Trophoblast cell (in vitro differentiated cells and primary cell): ENCODE measurements at regions not wholly inside any gene's neighbourhood (a gene's known extent, or its start where the extent isn't known, plus 50 kb on each side); places are given as distances from the start of the nearest gene placed in this dataset.

Experiments
- DNase-seq, 2 donors: peaks; one replicate each; pipeline ENCODE4 v3.0.0-alpha.2; 2016
- H2AFZ ChIP-seq: 2 replicates; pipeline ENCODE4 v1.6.1; 2013; ENCODE audit warnings: low read length, moderate library complexity, mild to moderate bottlenecking; ENCODE audit not compliant: insufficient read depth, poor library complexity
- H2AK5ac ChIP-seq: 2 replicates; pipeline ENCODE4 v1.6.1; 2013; ENCODE audit warnings: mild to moderate bottlenecking, low read length
- H2BK120ac ChIP-seq: 2 replicates; pipeline ENCODE4 v1.6.1; 2013; ENCODE audit warnings: low read length, mild to moderate bottlenecking, moderate library complexity; ENCODE audit not compliant: insufficient read depth, poor library complexity
- H2BK12ac ChIP-seq: 2 replicates; pipeline ENCODE4 v1.6.1; 2013; ENCODE audit warnings: mild to moderate bottlenecking, low read length, moderate library complexity
- H2BK5ac ChIP-seq: 2 replicates; pipeline ENCODE4 v1.6.1; 2013; ENCODE audit warnings: low read length, low read depth, moderate library complexity, mild to moderate bottlenecking; ENCODE audit not compliant: poor library complexity
- H3K14ac ChIP-seq: 2 replicates; pipeline ENCODE4 v1.6.1; 2013; ENCODE audit warnings: mild to moderate bottlenecking, low read length
- H3K18ac ChIP-seq: 2 replicates; pipeline ENCODE4 v1.6.1; 2013; ENCODE audit warnings: mild to moderate bottlenecking, low read length
- H3K23ac ChIP-seq: 2 replicates; pipeline ENCODE4 v1.6.1; 2013; ENCODE audit warnings: low read length
- H3K27ac ChIP-seq: 2 replicates; pipeline ENCODE4 v1.5.1; 2013; ENCODE audit warnings: low read depth, mild to moderate bottlenecking, inconsistent platforms, low read length, moderate library complexity
- H3K27me3 ChIP-seq: 2 replicates; pipeline ENCODE4 v1.6.1; 2013; ENCODE audit warnings: inconsistent platforms, mild to moderate bottlenecking, low read length, moderate library complexity; ENCODE audit not compliant: insufficient read depth
- H3K36me3 ChIP-seq, 2 experiments: 1 replicate in 1 of 2; 2 replicates in 1 of 2; pipeline ENCODE4 v1.6.1; 2013; ENCODE audit warnings: low read length in 2 of 2, mild to moderate bottlenecking in 2 of 2, moderate library complexity in 1 of 2; ENCODE audit not compliant: insufficient read depth in 2 of 2, control insufficient read depth in 1 of 2
- H3K4ac ChIP-seq: 2 replicates; pipeline ENCODE4 v1.6.1; 2013; ENCODE audit warnings: low read depth, mild to moderate bottlenecking, low read length, moderate library complexity
- H3K4me1 ChIP-seq, 2 experiments: 1 replicate in 1 of 2; 2 replicates in 1 of 2; pipeline ENCODE4 v1.6.1; 2013; ENCODE audit warnings: low read length in 2 of 2, mild to moderate bottlenecking in 2 of 2, moderate library complexity in 1 of 2; ENCODE audit not compliant: insufficient read depth in 2 of 2, control insufficient read depth in 1 of 2
- H3K4me2 ChIP-seq: 2 replicates; pipeline ENCODE4 v1.6.1; 2013; ENCODE audit warnings: inconsistent platforms, mild to moderate bottlenecking, low read length, moderate library complexity
- H3K4me3 ChIP-seq: 2 replicates; pipeline ENCODE4 v1.5.1; 2013; ENCODE audit warnings: mild to moderate bottlenecking, low read depth, low read length, inconsistent platforms
- H3K79me1 ChIP-seq: one replicate; pipeline ENCODE4 v1.6.1; 2013; ENCODE audit warnings: low read length
- H3K79me2 ChIP-seq: 2 replicates; pipeline ENCODE4 v1.6.1; 2013; ENCODE audit warnings: low read length, mild to moderate bottlenecking; ENCODE audit not compliant: control insufficient read depth, insufficient read depth, poor library complexity
- H3K9ac ChIP-seq: 2 replicates; pipeline ENCODE4 v1.6.1; 2013; ENCODE audit warnings: mild to moderate bottlenecking, low read length
- H3K9me3 ChIP-seq: 2 replicates; pipeline ENCODE4 v1.6.1; 2013; ENCODE audit warnings: low read depth, mild to moderate bottlenecking, control low read depth, inconsistent platforms, low read length; ENCODE audit not compliant: insufficient read depth
- H4K12ac ChIP-seq: 2 replicates; pipeline ENCODE4 v1.6.1; 2013; ENCODE audit warnings: low read depth, mild to moderate bottlenecking, low read length, moderate library complexity
- H4K8ac ChIP-seq: 2 replicates; pipeline ENCODE4 v1.6.1; 2013; ENCODE audit warnings: low read depth, mild to moderate bottlenecking, low read length, moderate library complexity
- H4K91ac ChIP-seq: one replicate; pipeline ENCODE4 v1.6.1; 2013; ENCODE audit warnings: low read depth, mild to moderate bottlenecking, low read length, moderate library complexity
- WGBS: extraction: QIAGEN DNeasy Blood & Tissue Kit; methylation state at CpG from one replicate; pipeline ENCODE4 v1.1.7; 2013; ENCODE audit warnings: missing lambda C conversion rate; ENCODE audit not compliant: insufficient read length, insufficient coverage; ENCODE audit errors: extremely low coverage; 5-methylcytosine and 5-hydroxymethylcytosine counted together

DNA sequence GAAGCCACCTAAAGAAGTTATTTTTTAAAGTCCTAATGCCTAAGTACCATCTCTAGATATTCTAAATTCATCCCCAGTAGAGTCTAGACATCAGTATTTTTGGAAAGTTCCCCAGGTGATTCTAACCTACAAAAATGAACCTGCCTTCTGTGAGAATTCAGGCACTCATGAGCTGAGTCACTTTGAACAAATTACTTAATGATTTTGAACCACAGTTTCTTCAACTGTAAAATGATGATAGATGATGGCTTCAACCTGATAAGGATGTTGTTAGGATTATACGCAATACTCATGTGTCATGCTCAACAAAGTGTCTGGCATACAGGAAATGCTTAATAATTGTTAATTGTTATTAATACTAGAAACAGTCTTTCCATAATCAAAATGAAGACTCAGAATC, 82.8 kb upstream of the OR5AK2 start:
- H3K79me2 ChIP-seq: no peaks in the 10 kb centered on the region
- H3K9me3 ChIP-seq: no peaks in the 10 kb centered on the region
- H3K4me2 ChIP-seq: no peak overlapping the region
- H4K91ac ChIP-seq: no peak overlapping the region
- H2BK12ac ChIP-seq: no peak overlapping the region
- no peak overlapping the region for H3K9ac ChIP-seq
- no peak overlapping the region for H2BK5ac ChIP-seq
- H2BK120ac ChIP-seq: no peak overlapping the region
- H2AK5ac ChIP-seq: no peak overlapping the region
- H3K18ac ChIP-seq: no peak overlapping the region
- H3K4me3 ChIP-seq: no peak overlapping the region
- H3K4me1 ChIP-seq: no peaks in the 10 kb centered on the region
- no peaks in the 10 kb centered on the region for H3K27me3 ChIP-seq
- no peak overlapping the region for H3K4ac ChIP-seq
- H3K79me1 ChIP-seq: no peaks in the 10 kb centered on the region
- H3K36me3 ChIP-seq: no peaks in the 10 kb centered on the region
- H3K14ac ChIP-seq: no peak overlapping the region
- H3K27ac ChIP-seq: no peak overlapping the region
- no peak overlapping the region for H3K23ac ChIP-seq
- H4K12ac ChIP-seq: no peak overlapping the region
- WGBS: no CpG with 5 or more reads among the region's 1 CpG
- H4K8ac ChIP-seq: no peak overlapping the region
- DNase-seq: peak in 1 of 2 donors; percentile 5
- H2AFZ ChIP-seq: no peak overlapping the region

DNA sequence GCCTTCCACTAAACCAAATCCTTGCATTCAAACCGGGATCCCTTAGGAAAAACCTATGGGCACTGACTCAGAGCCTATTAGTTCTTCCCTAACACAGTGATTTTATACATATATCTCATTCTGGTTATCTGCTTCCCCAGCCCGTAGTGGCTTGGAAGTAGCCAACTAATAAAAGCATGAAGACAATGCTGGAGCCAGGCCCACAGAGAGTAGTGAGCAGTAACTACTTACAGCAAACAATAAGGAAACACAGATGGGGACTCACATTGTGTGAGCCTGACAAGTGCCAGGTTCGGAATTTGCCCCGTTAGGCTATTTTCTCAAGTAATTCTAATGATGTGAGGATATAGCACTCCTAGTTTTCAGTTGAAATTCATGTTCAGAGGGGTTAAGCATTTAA, 83.3 kb upstream of the OR5AK2 start:
- Histone ChIP-seq H3K4me3 (no peak overlapping the region), H2BK5ac (no peak overlapping the region), H3K14ac (no peak overlapping the region), H2AK5ac (no peak overlapping the region), H3K4me1 (no peaks in the 10 kb centered on the region), H3K27me3 (no peaks in the 10 kb centered on the region), H3K27ac (no peak overlapping the region), H2BK120ac (no peak overlapping the region), H3K36me3 (no peaks in the 10 kb centered on the region), H3K4ac (no peak overlapping the region), H3K79me1 (no peaks in the 10 kb centered on the region), H3K18ac (no peak overlapping the region), H3K9ac (no peak overlapping the region), H3K23ac (no peak overlapping the region), H2AFZ (no peak overlapping the region), H4K12ac (no peak overlapping the region), H3K4me2 (no peak overlapping the region), H4K8ac (no peak overlapping the region), H2BK12ac (no peak overlapping the region), H3K9me3 (no peaks in the 10 kb centered on the region), H3K79me2 (no peaks in the 10 kb centered on the region), H4K91ac (no peak overlapping the region)
- WGBS: no CpG with 5 or more reads among the region's 4 CpGs
- DNase-seq: no peak

DNA sequence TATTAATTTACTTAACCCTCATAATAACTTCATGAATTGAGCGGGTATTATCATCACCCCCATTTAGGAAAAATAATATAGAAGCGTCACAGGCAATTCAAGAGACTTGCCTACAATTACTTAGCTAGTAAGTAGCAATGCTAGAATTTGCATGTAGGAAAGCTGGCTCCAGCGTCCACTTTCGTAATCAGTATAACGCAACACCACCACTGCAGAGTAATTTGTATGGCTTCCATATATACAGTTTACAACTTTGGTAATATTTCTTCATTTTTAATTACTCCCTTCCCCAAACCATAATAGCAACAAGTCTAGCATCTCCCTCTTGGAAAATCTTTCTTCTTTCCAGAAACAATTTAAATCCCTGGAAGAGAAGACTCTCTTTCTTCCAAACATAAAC, 89.9 kb upstream of the OR5AK2 start:
- Histone ChIP-seq H3K79me2 (no peaks in the 10 kb centered on the region), H3K14ac (no peak overlapping the region), H4K91ac (no peak overlapping the region), H3K27ac (no peak overlapping the region), H2AFZ (no peak overlapping the region), H4K12ac (no peak overlapping the region), H3K27me3 (no peaks in the 10 kb centered on the region), H2AK5ac (no peak overlapping the region), H3K4me1 (no peaks in the 10 kb centered on the region), H4K8ac (no peak overlapping the region), H3K4me2 (no peak overlapping the region), H3K23ac (no peak overlapping the region), H3K36me3 (no peaks in the 10 kb centered on the region), H3K9ac (no peak overlapping the region), H3K4me3 (no peak overlapping the region), H2BK5ac (no peak overlapping the region), H3K4ac (no peak overlapping the region), H2BK12ac (no peak overlapping the region), H3K18ac (no peak overlapping the region), H3K9me3 (no peaks in the 10 kb centered on the region), H2BK120ac (no peak overlapping the region), H3K79me1 (no peaks in the 10 kb centered on the region)
- no CpG with 5 or more reads among the region's 5 CpGs for WGBS
- DNase-seq: no peak

DNA sequence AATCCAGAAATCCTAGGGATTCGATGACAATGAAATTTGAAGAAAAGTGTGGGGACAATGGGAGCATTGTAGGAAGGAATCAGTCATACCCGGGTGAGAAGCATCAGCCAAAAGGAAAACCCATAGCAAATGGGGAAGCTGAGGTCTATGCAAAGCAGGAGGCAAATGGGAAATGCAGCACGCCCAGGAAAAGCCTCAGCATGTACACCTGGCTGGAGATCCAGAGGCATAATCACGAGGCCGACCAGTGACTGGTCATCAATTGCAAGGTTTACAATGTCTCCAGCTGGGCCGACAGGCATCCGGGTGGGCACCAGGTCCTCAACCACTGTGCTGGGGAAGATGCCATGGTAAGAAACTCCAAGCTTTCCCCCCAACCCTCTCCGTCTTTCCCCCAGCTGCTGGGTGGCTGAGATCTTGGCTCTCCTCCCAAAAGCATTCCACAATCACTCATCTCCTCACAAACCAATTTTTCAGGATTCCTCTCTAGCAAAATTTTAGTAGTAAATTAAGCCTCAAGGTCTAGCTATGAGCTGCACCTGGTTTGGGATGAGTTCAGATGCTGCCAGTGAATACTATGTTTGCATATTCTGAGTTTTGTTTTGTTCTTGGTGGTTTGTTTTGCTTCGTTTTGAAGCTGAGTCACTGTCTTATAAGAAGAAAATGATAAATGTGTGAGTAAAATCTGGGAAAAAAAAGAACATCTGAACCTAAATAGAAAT, 98.0 kb upstream of the OR5AK2 start:
- Histone ChIP-seq H2BK5ac (no peak overlapping the region), H3K4me1 (no peaks in the 10 kb centered on the region), H3K36me3 (no peaks in the 10 kb centered on the region), H3K27ac (no peak overlapping the region), H3K79me1 (no peaks in the 10 kb centered on the region), H2AK5ac (no peak overlapping the region), H3K9ac (no peak overlapping the region), H4K91ac (no peak overlapping the region), H3K9me3 (no peaks in the 10 kb centered on the region), H3K27me3 (no peaks in the 10 kb centered on the region), H3K18ac (no peak overlapping the region), H3K4me3 (no peak overlapping the region), H3K23ac (no peak overlapping the region), H3K79me2 (no peaks in the 10 kb centered on the region), H2AFZ (no peak overlapping the region), H3K14ac (no peak overlapping the region), H3K4ac (no peak overlapping the region), H4K12ac (no peak overlapping the region), H3K4me2 (no peak overlapping the region), H4K8ac (no peak overlapping the region), H2BK120ac (no peak overlapping the region), H2BK12ac (no peak overlapping the region)
- WGBS: no CpG with 5 or more reads among the region's 9 CpGs
- DNase-seq: no peak
